IPS DF 6.9 (cell line): ENCODE measurements at regions not wholly inside any gene's neighbourhood (a gene's known extent, or its start where the extent isn't known, plus 50 kb on each side); places are given as distances from the start of the nearest gene placed in this dataset.
A peak's percentile ranks its signal among the peaks of the same experiment; 100 is the strongest.

ENCODE experiments used
- DNase-seq: peaks from one replicate; pipeline ENCODE4 v3.0.0-alpha.2; 2013; ENCODE audit warnings: low read depth, low spot score
- H3K27ac ChIP-seq: one replicate; pipeline ENCODE4 v1.5.1; 2013; ENCODE audit warnings: low read length, control low read depth
- H3K27me3 ChIP-seq: 2 replicates; pipeline ENCODE4 v1.6.1; 2013; ENCODE audit warnings: mild to moderate bottlenecking, low read length; ENCODE audit not compliant: control insufficient read depth, insufficient read depth
- H3K36me3 ChIP-seq: 2 replicates; pipeline ENCODE4 v1.6.1; 2013; ENCODE audit warnings: low read length; ENCODE audit not compliant: control insufficient read depth, insufficient read depth
- H3K4me1 ChIP-seq: 2 replicates; pipeline ENCODE4 v1.6.1; 2013; ENCODE audit warnings: low read length; ENCODE audit not compliant: control insufficient read depth, insufficient read depth
- H3K4me3 ChIP-seq: 2 replicates; pipeline ENCODE4 v1.5.1; 2013; ENCODE audit warnings: mild to moderate bottlenecking, low read length
- H3K9me3 ChIP-seq: 2 replicates; pipeline ENCODE4 v1.6.1; 2013; ENCODE audit warnings: low read length, inconsistent platforms; ENCODE audit not compliant: control insufficient read depth, insufficient read depth
- WGBS: extraction: QIAGEN DNeasy Blood & Tissue Kit; methylation state at CpG from one replicate; pipeline ENCODE4 v1.1.7; 2013; ENCODE audit warnings: mixed read lengths, missing lambda C conversion rate; ENCODE audit not compliant: insufficient read length, insufficient coverage; 5-methylcytosine and 5-hydroxymethylcytosine counted together

DNA sequence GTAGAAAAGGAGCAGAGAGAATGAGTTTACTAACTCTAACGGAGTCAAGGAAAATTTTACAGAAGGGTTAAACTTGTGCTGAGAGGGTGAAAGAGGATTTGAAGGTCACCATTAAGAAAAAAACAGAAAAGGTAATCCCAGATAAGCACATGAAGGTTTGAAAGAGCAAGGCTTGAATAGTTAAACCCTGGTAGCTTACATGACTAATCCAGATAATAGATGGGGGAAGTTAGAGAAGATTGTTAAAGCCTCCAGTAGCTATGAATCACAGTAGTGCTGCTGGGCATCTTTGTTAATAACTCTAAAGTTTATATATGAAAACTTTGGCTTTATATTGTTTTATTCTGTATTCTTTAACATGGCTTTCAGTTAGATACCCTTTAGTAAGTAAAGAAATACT is 354.5 kb upstream of the FTMT start:
- no peak overlapping the region for H3K27ac ChIP-seq
- no peaks in the 10 kb centered on the region for H3K27me3 ChIP-seq
- no peaks in the 10 kb centered on the region for H3K4me1 ChIP-seq
- no peaks in the 10 kb centered on the region for H3K9me3 ChIP-seq
- no CpG with 5 or more reads among the region's 1 CpG for WGBS
- DNase-seq = no peak
- no peaks in the 10 kb centered on the region for H3K36me3 ChIP-seq
- H3K4me3 ChIP-seq = no peak overlapping the region

DNA sequence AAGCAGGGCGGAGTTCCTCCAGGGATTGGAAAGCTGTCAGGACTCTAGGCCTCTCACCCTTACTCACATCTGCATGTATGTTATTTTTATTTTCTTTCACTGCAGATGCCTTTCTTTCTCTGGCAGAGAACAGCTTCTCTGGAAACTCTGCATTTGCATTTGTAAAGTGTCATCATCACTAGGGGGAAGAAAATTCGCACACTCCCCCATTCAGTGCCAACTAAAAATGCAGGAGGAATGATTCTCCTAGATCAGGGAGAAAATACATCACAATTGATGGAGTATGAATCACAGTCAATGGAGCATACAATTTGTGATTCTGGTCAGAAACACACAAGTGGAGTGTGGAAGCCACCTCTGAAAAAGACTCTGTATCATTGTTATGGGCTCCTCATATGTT is 351.4 kb upstream of the FTMT start:
- no peak for DNase-seq
- no peak overlapping the region for H3K27ac ChIP-seq
- WGBS = no CpG with 5 or more reads among the region's 2 CpGs
- no peaks in the 10 kb centered on the region for H3K36me3 ChIP-seq
- H3K27me3 ChIP-seq = no peaks in the 10 kb centered on the region
- H3K4me1 ChIP-seq = no peaks in the 10 kb centered on the region
- no peak overlapping the region for H3K4me3 ChIP-seq
- no peaks in the 10 kb centered on the region for H3K9me3 ChIP-seq

DNA sequence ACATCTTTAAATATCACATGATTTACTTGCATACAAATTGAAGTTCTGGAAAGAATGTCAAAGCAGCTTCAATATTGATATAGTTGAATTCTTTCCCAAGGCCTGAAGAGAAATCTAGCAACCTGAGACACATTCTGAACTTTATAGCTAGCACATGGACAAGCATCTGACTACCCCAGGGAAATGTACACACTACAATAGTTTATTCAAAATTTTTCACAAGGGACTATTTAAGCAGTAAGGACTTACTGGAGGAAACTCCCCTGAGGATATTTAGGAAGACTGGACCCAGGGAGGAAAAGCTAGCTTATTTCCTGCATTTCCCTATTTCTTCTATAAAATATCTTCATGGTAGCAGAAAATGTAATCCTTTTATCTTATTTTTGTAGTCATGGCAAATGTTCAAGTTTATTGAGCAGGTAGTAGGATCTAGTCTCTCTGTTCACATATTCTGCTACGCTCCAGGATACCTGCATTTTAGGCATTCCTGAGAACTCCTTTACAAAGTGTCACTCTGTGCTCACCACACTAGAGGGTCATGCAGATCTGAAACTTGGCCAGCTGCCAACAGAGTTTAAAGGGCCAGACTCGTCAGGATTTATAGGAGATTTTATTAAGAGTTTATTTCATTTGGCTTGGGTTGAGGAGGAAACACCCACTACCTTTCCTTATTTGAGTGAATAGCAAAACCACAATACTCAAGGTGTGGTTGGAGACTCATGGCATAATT is 348.4 kb upstream of the FTMT start:
- no peaks in the 10 kb centered on the region for H3K36me3 ChIP-seq
- H3K9me3 ChIP-seq = no peaks in the 10 kb centered on the region
- H3K27ac ChIP-seq = no peak overlapping the region
- WGBS = no CpG with 5 or more reads among the region's 2 CpGs
- no peaks in the 10 kb centered on the region for H3K4me1 ChIP-seq
- H3K27me3 ChIP-seq = no peaks in the 10 kb centered on the region
- DNase-seq = peak; percentile 35
- no peak overlapping the region for H3K4me3 ChIP-seq

DNA sequence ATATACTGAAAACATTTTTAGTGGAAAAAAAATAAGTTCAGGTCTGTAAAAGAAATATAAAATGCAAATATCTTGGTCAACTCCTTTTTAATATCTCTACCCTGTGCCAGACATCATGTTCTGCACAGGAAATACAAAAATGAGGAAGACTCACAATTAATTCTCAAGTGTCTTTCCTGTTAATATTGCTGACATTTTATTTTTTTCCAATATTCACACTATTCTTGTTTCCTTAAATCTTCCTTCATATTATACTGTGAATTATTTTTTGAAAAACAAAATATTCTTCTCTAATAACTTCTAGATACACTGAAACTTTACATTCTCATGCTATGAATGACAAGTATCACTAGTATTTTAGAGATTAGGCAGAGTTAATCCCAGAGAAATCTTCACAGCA is 334.7 kb upstream of the FTMT start:
- H3K4me3 ChIP-seq = no peak overlapping the region
- no peak for DNase-seq
- no peak overlapping the region for H3K27ac ChIP-seq

DNA sequence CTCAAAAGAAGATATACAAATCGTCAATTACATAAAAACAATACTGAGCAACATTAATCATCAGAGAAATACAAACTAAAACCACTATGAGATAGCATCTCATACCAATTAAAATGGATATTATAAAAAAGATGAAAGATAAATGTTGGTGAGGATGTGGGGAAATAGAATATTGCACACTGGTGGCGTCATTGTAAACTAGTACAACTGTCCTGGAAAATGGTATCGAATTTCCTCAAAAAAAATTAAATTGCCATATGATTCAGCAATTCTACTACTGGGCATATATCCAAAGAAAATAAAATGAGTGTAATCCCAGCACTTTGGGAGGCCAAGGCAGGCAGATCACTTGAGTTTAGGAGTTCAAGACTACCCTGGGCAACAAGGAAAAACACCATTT is 326.0 kb upstream of the FTMT start:
- no peaks in the 10 kb centered on the region for H3K9me3 ChIP-seq
- no CpG with 5 or more reads among the region's 3 CpGs for WGBS
- H3K4me3 ChIP-seq = no peak overlapping the region
- DNase-seq = no peak
- no peaks in the 10 kb centered on the region for H3K36me3 ChIP-seq
- H3K27me3 ChIP-seq = no peaks in the 10 kb centered on the region
- H3K27ac ChIP-seq = no peak overlapping the region
- no peaks in the 10 kb centered on the region for H3K4me1 ChIP-seq

More for the DNA sequence above, 334.7 kb upstream of the FTMT start:
- H3K27me3 ChIP-seq = no peaks in the 10 kb centered on the region
- H3K4me1 ChIP-seq = no peaks in the 10 kb centered on the region
- no peaks in the 10 kb centered on the region for H3K9me3 ChIP-seq
- no peaks in the 10 kb centered on the region for H3K36me3 ChIP-seq

DNA sequence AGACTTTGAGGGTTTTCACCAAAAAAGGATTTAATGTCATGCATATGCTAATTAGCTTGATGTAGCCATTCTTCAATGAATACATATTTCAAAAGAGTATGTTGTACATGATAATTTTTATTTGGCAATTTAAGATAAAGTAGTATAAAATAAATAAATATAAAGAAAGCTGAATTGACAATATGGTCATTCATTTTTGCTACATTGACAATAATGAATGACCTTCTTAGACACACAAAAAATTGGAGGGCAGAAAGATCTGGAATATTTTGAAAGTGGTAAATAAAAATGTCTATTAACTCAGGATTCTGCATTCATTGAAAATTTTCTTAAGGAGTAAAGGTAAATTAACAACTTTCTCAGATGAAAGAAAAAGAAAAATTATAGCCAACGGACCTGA is 324.8 kb upstream of the FTMT start:
- no CpG with 5 or more reads among the region's 1 CpG for WGBS
- no peak overlapping the region for H3K4me3 ChIP-seq
- no peaks in the 10 kb centered on the region for H3K4me1 ChIP-seq

DNA sequence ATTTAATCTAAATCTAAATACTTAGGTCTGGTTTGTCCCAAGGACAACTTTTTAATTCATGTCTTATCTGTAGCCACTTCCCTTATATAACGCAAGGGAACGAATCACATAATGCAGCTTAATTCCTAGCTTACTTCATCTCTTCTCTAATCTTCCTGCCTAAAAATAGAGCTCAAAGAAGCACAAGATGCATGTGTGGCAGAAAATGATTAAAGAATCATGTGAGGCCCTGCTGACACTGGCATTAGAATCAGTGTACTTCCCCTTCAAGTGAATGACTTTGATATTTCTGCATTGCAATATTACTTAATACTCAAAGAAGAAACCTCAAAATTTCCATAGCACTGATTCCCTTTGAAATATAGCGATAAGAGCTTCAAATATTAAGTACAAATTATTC is 317.9 kb upstream of the FTMT start:
- WGBS = no CpG with 5 or more reads among the region's 3 CpGs
- H3K27me3 ChIP-seq = no peaks in the 10 kb centered on the region
- no peaks in the 10 kb centered on the region for H3K36me3 ChIP-seq
- H3K27ac ChIP-seq = no peak overlapping the region
- H3K4me3 ChIP-seq = no peak overlapping the region
- H3K9me3 ChIP-seq = no peaks in the 10 kb centered on the region
- no peak for DNase-seq
- H3K4me1 ChIP-seq = no peaks in the 10 kb centered on the region

More for the DNA sequence above, 324.8 kb upstream of the FTMT start:
- Histone ChIP-seq H3K27ac (no peak overlapping the region), H3K36me3 (no peaks in the 10 kb centered on the region), H3K27me3 (no peaks in the 10 kb centered on the region), H3K9me3 (no peaks in the 10 kb centered on the region)
- no peak for DNase-seq

DNA sequence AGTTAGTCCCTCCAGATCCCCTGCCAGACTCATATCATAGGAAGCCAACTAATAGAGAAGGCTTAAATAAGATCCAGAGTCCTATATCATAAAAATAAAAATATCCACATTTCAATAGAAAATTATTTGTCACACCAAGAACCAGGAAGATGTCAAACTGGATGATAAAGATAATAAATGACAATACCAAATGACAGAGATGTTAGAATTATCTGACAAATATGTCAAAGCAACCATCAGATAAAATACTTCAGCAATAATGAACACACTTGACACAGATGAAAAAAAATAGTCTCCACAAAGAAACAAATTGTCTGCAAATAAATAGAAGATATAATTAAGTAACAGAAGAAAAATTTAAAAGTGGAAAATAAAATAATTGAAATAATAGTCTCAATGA is 300.7 kb upstream of the FTMT start:
- Histone ChIP-seq H3K36me3 (no peaks in the 10 kb centered on the region), H3K4me1 (no peaks in the 10 kb centered on the region), H3K27me3 (no peaks in the 10 kb centered on the region), H3K4me3 (no peak overlapping the region), H3K27ac (no peak overlapping the region), H3K9me3 (no peaks in the 10 kb centered on the region)
- DNase-seq = no peak

DNA sequence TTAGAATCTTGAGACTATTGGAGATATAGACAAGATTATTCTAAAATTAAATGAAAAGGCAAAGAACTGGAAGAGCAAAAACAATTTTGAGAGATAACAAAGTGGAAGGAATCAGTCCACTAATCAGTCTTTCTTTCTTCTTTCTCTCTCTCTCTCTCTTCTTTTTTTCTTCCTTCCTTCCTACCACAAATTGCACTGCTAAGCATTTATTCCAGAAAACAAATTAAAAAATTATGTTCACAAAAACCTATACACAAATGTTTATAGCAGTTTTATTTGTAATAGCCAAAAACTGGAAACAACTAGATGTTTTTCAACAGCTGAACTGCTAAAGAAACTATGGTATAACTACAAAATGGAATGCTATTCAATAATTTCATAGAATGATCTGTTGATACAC is 291.9 kb upstream of the FTMT start:
- no peaks in the 10 kb centered on the region for H3K9me3 ChIP-seq
- H3K4me3 ChIP-seq = no peak overlapping the region
- no peak for DNase-seq
- no peaks in the 10 kb centered on the region for H3K4me1 ChIP-seq
- H3K27me3 ChIP-seq = no peaks in the 10 kb centered on the region
- H3K27ac ChIP-seq = no peak overlapping the region
- no peaks in the 10 kb centered on the region for H3K36me3 ChIP-seq

DNA sequence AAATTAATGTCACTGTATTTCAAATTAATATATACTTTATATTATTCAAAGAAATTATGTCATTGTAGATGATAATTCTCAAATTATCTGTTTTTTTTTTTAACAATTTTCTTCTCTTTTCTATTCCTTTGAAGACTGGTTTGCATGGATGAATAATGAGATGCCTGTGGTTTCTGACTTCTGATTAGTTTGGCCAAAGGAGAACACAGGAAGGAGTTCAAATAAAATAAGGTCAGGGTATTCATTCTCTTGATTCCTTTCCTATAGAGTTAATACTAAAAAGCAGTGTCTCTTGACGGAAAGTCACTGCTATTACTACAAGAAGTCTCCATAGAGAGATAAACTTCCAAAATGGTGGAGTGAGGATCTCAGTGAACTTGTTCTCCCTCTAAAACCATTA is 279.6 kb upstream of the FTMT start:
- Histone ChIP-seq H3K4me1 (no peaks in the 10 kb centered on the region), H3K27ac (no peak overlapping the region), H3K27me3 (no peaks in the 10 kb centered on the region), H3K36me3 (no peaks in the 10 kb centered on the region), H3K4me3 (no peak overlapping the region), H3K9me3 (no peaks in the 10 kb centered on the region)
- no CpG with 5 or more reads among the region's 1 CpG for WGBS
- no peak for DNase-seq

DNA sequence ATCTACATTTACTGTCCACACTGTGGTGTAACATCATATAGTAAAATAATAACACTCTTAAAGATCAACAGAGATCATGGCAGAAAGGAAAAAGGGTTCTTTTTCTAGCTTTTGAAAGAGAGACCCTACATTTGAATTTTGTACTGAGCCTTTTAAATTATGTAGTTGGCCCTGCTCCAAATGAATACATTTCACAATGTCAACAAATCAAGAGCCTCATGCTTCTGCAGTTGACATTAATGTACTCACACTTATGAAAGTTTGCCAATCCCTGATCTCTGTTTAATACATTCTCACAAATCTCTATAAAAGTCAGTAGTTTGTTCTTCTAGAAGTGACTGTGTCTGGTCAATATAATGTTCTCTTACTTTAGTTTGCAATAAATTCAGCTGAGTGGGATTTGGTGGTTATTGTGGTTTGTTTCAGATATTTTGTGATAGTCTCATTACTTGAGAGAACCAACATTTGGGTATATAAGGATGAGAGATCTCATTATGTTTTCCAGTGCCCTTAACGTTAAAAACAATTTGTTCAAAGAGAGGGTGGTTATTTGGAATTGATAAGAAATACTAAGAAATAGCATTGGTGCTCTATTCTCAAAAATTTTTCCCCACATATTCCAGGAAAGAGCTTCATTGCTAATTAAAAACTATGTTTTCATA is 277.8 kb upstream of the FTMT start:
- Histone ChIP-seq H3K4me3 (no peak overlapping the region), H3K27me3 (no peaks in the 10 kb centered on the region), H3K27ac (no peak overlapping the region), H3K4me1 (no peaks in the 10 kb centered on the region), H3K9me3 (no peaks in the 10 kb centered on the region), H3K36me3 (no peaks in the 10 kb centered on the region)
- no CpG with 5 or more reads among the region's 1 CpG for WGBS
- DNase-seq = no peak
